Smooth muscle cell (in vitro differentiated cells): ENCODE measurements at regions not wholly inside any gene's neighbourhood (a gene's known extent, or its start where the extent isn't known, plus 50 kb on each side); places are given as distances from the start of the nearest gene placed in this dataset.

Experiments used
- DNase-seq: peaks from one replicate; lab custom pipeline; 2025; ENCODE audit not compliant: unreplicated experiment; lab: John Stamatoyannopoulos, UW
- H2AFZ ChIP-seq: fragments of 200-600 bp; sonication (generic); 2 replicates; pipeline ENCODE4 v1.6.0; 2016; ENCODE audit warnings: antibody characterized with exemption, low read depth, mild to moderate bottlenecking
- H3F3A ChIP-seq: fragments of 200-600 bp; sonication (generic); 2 replicates; pipeline ENCODE4 v1.6.0; 2017; ENCODE audit warnings: antibody characterized with exemption, low read depth
- H3K27ac ChIP-seq: fragments of 200-600 bp; sonication (generic); 2 replicates; pipeline ENCODE4 v1.5.1; 2016; ENCODE audit warnings: low read depth, mild to moderate bottlenecking
- H3K27me3 ChIP-seq: fragments of 200-600 bp; sonication (generic); 2 replicates; pipeline ENCODE4 v1.6.1; 2016; ENCODE audit warnings: low read depth, mild to moderate bottlenecking
- H3K36me3 ChIP-seq: fragments of 200-600 bp; sonication (generic); 2 replicates; pipeline ENCODE4 v1.5.1; 2016; ENCODE audit warnings: low read depth
- H3K4me1 ChIP-seq: fragments of 200-600 bp; sonication (generic); 2 replicates; pipeline ENCODE4 v1.5.1; 2016; ENCODE audit warnings: low read depth
- H3K4me2 ChIP-seq: fragments of 200-600 bp; sonication (generic); 2 replicates; pipeline ENCODE4 v1.6.0; 2016; ENCODE audit warnings: mild to moderate bottlenecking
- H3K4me3 ChIP-seq: fragments of 200-600 bp; sonication (generic); 2 replicates; pipeline ENCODE4 v1.5.1; 2016; ENCODE audit warnings: mild to moderate bottlenecking
- H3K79me2 ChIP-seq: fragments of 200-600 bp; sonication (generic); 2 replicates; pipeline ENCODE4 v1.6.0; 2016; ENCODE audit warnings: low read depth, mild to moderate bottlenecking
- H3K9ac ChIP-seq: fragments of 200-600 bp; sonication (generic); 2 replicates; pipeline ENCODE4 v1.6.0; 2016; ENCODE audit warnings: low read depth
- H3K9me3 ChIP-seq: fragments of 200-600 bp; sonication (generic); replicated peaks from 2 replicates; pipeline ENCODE4 v1.5.1; 2016; ENCODE audit warnings: low read depth
- H4K20me1 ChIP-seq: fragments of 200-600 bp; sonication (generic); 2 replicates; pipeline ENCODE4 v1.6.0; 2016; ENCODE audit warnings: low read depth
- CTCF ChIP-seq: fragments of 200-600 bp; sonication (generic); IDR thresholded peaks from 2 replicates; pipeline ENCODE4 v1.5.1; 2017; ENCODE audit warnings: borderline replicate concordance, mild to moderate bottlenecking, antibody characterized with exemption; ENCODE audit not compliant: insufficient read depth, poor library complexity, severe bottlenecking
- WGBS: methylation state at CpG from one replicate; pipeline ENCODE4 v1.1.7; 2016; ENCODE audit warnings: low lambda C conversion rate; 5-methylcytosine and 5-hydroxymethylcytosine counted together

- H3K27ac ChIP-seq, result no peak overlapping the region
- no peak overlapping the region for H3K9ac ChIP-seq
- no peak overlapping the region for H3K4me2 ChIP-seq
- H3F3A ChIP-seq, result no peaks in the 10 kb centered on the region
- no peaks in the 10 kb centered on the region for H3K27me3 ChIP-seq
- no peak overlapping the region for H3K4me3 ChIP-seq
- WGBS, result 92% methylated on average over 1 of the region's 1 CpG
- no peaks in the 10 kb centered on the region for H3K4me1 ChIP-seq
- no peaks in the 10 kb centered on the region for H3K36me3 ChIP-seq
- H4K20me1 ChIP-seq, result no peaks in the 10 kb centered on the region
- no peak for DNase-seq
- TF ChIP-seq CTCF, result no peak
- H3K9me3 ChIP-seq, result no peaks in the 10 kb centered on the region
- H2AFZ ChIP-seq, result no peak overlapping the region
- no peaks in the 10 kb centered on the region for H3K79me2 ChIP-seq
These were observed 1335.2 kb upstream of the ZEB2 start for GRCh38 chr2:145855142-145855541.

- no peaks in the 10 kb centered on the region for H3K36me3 ChIP-seq
- WGBS, result 96% methylated on average over 4 of the region's 4 CpGs
- no peak for TF ChIP-seq CTCF
These were observed 1334.3 kb upstream of the ZEB2 start for GRCh38 chr2:145854039-145854755.

GRCh38 chr2:145851730-145852129 lies 1331.8 kb upstream of the ZEB2 start:
- TF ChIP-seq CTCF, result no peak
- Histone ChIP-seq H3K4me2 (no peak overlapping the region), H3K27me3 (no peaks in the 10 kb centered on the region), H3K36me3 (no peaks in the 10 kb centered on the region), H3K4me1 (no peaks in the 10 kb centered on the region), H3K4me3 (no peak overlapping the region), H3K27ac (no peak overlapping the region), H4K20me1 (no peaks in the 10 kb centered on the region), H3K9ac (no peak overlapping the region), H3K79me2 (no peaks in the 10 kb centered on the region), H2AFZ (no peak overlapping the region), H3F3A (no peaks in the 10 kb centered on the region), H3K9me3 (no peaks in the 10 kb centered on the region)
- DNase-seq, result no peak
- 82% methylated on average over 2 of the region's 2 CpGs for WGBS

More at GRCh38 chr2:145854039-145854755, 1334.3 kb upstream of the ZEB2 start:
- H3K4me3 ChIP-seq, result no peak overlapping the region
- no peaks in the 10 kb centered on the region for H4K20me1 ChIP-seq
- H3K4me2 ChIP-seq, result no peak overlapping the region
- H3K27me3 ChIP-seq, result no peaks in the 10 kb centered on the region
- H3K4me1 ChIP-seq, result no peaks in the 10 kb centered on the region
- H3K27ac ChIP-seq, result no peak overlapping the region
- H3K79me2 ChIP-seq, result no peaks in the 10 kb centered on the region
- no peak for DNase-seq
- no peak overlapping the region for H3K9ac ChIP-seq
- no peak overlapping the region for H2AFZ ChIP-seq
- H3F3A ChIP-seq, result no peaks in the 10 kb centered on the region
- H3K9me3 ChIP-seq, result no peaks in the 10 kb centered on the region

GRCh38 chr2:145849466-145849865 lies 1329.5 kb upstream of the ZEB2 start:
- TF ChIP-seq CTCF, result no peak
- 90% methylated on average over 4 of the region's 4 CpGs for WGBS
- H3K79me2 ChIP-seq, result no peaks in the 10 kb centered on the region

More at GRCh38 chr2:145849466-145849865, 1329.5 kb upstream of the ZEB2 start:
- Histone ChIP-seq H3F3A (no peaks in the 10 kb centered on the region), H3K4me1 (no peaks in the 10 kb centered on the region), H3K36me3 (no peaks in the 10 kb centered on the region), H3K4me3 (no peak overlapping the region), H3K27ac (no peak overlapping the region), H2AFZ (no peak overlapping the region), H3K27me3 (no peaks in the 10 kb centered on the region), H3K9ac (no peak overlapping the region), H3K4me2 (no peak overlapping the region), H4K20me1 (no peaks in the 10 kb centered on the region), H3K9me3 (no peaks in the 10 kb centered on the region)
- no peak for DNase-seq
